H1 (cell line): ENCODE measurements at regions not wholly inside any gene's neighbourhood (a gene's known extent, or its start where the extent isn't known, plus 50 kb on each side); places are given as distances from the start of the nearest gene placed in this dataset.

Source experiments
- CHD2 ChIP-seq: IDR thresholded peaks from 2 replicates; pipeline ENCODE4 v1.6.1; 2012; ENCODE audit warnings: low read length, improper control_type of control experiment
- EZH2 ChIP-seq: fragments of 200-600 bp; sonication (generic); IDR thresholded peaks from 2 replicates; pipeline ENCODE4 v1.7.1; 2012; ENCODE audit warnings: low read depth, mild to moderate bottlenecking, moderate library complexity, low read length, inconsistent platforms; ENCODE audit not compliant: severe bottlenecking
- HDAC2 ChIP-seq, 2 experiments: fragments of 300-600 bp in 1 of 2; sonication (generic) in 1 of 2; IDR thresholded peaks; 2 replicates each; pipeline ENCODE4 v1.6.1; 2011 to 2012; ENCODE audit warnings: low read depth in 2 of 2, low read length in 2 of 2, mild to moderate bottlenecking in 2 of 2, moderate library complexity in 2 of 2, borderline replicate concordance in 1 of 2, inconsistent platforms in 1 of 2
- POLR2A ChIP-seq, 2 experiments: IDR thresholded peaks; 1 replicate in 1 of 2; 2 replicates in 1 of 2; pipeline ENCODE4 v1.6.1; 2011; ENCODE audit warnings: low read depth in 2 of 2, low read length in 2 of 2, mild to moderate bottlenecking in 2 of 2; ENCODE audit errors: control extremely low read depth in 1 of 2
- ZNF274 ChIP-seq: IDR thresholded peaks from 2 replicates; pipeline ENCODE4 v1.7.0; 2012; ENCODE audit warnings: low read length, borderline replicate concordance; ENCODE audit errors: extremely low read depth
- TF ChIP-seq, protein P1 (sequence below), 3 experiments: IDR thresholded peaks; 1 replicate in 2 of 3; 2 replicates in 1 of 3; pipeline versions ENCODE4 v1.5.1 to v1.6.1; 2011; ENCODE audit warnings: low read length in 3 of 3, mild to moderate bottlenecking in 3 of 3, inconsistent platforms in 2 of 3, low read depth in 1 of 3, moderate library complexity in 1 of 3; ENCODE audit not compliant: insufficient read depth in 1 of 3; ENCODE audit errors: control extremely low read depth in 1 of 3

DNA sequence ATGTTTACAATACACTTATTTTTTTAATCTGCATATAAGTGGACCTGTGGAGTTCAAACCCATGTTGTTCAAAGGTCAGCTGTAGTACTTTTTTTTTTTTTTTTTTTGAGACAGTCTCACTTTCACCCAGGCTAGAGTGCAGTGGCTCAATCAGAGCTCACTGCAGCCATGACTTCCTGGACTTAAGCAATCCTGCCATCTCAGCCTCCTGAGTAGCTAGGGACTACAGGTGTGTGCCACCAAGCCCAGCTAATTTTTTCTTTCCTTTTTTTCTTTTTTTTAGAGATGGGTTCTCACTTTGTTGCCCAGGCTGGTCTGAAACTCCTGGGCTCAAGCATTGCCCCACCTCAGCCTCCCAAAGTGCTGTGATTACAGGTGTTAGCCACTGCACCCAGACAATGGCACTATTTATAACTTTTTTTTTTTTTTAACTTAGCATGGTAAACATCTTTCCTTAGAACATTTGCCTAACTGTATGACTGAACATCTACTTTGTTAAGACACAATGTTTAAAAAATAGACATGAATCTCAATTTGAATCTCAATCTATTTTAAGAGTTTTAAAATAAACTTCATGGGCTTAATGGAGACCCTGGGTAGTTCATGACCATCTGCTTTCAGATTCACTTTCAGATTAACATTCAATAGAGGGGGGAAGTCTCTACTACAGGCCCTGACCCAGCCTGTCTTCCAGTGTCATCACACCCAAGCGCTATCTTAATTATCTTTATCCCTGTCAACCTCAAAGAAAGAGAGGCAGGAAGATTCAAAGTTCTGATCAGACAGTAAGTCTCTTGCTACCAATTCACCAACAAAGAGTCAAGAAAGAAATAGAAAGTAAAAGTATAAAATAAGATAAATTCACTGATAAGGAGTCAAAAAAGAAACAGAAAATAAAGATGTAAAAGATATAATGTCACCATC, 97.7 kb upstream of the DOCK9 start:
- TF ChIP-seq HDAC2 (IDR thresholded peaks at IDR 0.05; ENCODE audit: borderline replicate concordance in 1 of 2, low read depth in 2 of 2, low read length in 2 of 2) (no peak), ZNF274 (no peak), CHD2 (no peak), EZH2 (no peak), POLR2A (IDR thresholded peaks at IDR 0.05; ENCODE audit: control extremely low read depth in 1 of 2, low read depth in 2 of 2, low read length in 2 of 2) (no peak)
- TF ChIP-seq, protein P1, sequence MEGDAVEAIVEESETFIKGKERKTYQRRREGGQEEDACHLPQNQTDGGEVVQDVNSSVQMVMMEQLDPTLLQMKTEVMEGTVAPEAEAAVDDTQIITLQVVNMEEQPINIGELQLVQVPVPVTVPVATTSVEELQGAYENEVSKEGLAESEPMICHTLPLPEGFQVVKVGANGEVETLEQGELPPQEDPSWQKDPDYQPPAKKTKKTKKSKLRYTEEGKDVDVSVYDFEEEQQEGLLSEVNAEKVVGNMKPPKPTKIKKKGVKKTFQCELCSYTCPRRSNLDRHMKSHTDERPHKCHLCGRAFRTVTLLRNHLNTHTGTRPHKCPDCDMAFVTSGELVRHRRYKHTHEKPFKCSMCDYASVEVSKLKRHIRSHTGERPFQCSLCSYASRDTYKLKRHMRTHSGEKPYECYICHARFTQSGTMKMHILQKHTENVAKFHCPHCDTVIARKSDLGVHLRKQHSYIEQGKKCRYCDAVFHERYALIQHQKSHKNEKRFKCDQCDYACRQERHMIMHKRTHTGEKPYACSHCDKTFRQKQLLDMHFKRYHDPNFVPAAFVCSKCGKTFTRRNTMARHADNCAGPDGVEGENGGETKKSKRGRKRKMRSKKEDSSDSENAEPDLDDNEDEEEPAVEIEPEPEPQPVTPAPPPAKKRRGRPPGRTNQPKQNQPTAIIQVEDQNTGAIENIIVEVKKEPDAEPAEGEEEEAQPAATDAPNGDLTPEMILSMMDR (IDR thresholded peaks at IDR 0.05; ENCODE audit: control extremely low read depth in 1 of 3, insufficient read depth in 1 of 3, low read depth in 1 of 3, low read length in 3 of 3), result no peak
